Posterior vena cava (tissue), 2 donors: ENCODE measurements at regions not wholly inside any gene's neighbourhood (a gene's known extent, or its start where the extent isn't known, plus 50 kb on each side); places are given as distances from the start of the nearest gene placed in this dataset.
"Not testable (repeated sequence)": the region's sequence is repeated elsewhere in the genome, so short reads cannot be mapped to it uniquely, and the experiment has no call there.

Source experiments
- DNase-seq: peaks from one replicate; pipeline ENCODE4 v3.0.0-alpha.2; 2020; ENCODE audit warnings: low spot score
- intact Hi-C, 2 donors: fragments of 100-400 bp; cut with DNase I; formaldehyde crosslinking; loops; one replicate each; pipeline versions ENCODE4 v1.14.1 to v1.14.2; 2022 to 2023
- donor health status: DM: yes; HTN: yes; CAD: no.
- donor health status: DM: yes; HTN: yes; CAD: no.

GRCh38 chr3:145307272-145307671, 853.7 kb downstream of the PLOD2 start:
- no peak for DNase-seq
- intact Hi-C loops = no loop called here

GRCh38 chr3:145313751-145314150, 847.2 kb downstream of the PLOD2 start:
- intact Hi-C loops = no loop called here
- DNase-seq = no peak

DNA sequence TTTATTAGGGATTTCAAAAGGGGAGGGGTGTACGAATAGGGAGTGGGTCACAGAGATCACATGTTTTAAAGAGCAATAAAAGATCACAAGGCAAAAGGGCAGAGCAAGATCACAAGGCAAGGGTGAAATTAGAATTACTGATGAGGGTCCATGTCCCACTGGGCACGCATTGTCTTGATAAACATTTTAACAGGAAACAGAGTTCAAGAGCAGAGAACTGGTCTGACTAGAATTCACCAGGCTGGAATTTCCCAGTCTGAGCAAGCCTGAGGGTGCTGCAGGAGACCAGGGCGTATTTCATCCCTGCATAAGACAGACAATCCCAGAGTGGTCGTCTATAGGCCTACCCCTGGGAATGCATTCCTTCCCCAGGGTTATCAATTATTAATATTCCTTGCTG, 844.7 kb downstream of the PLOD2 start:
- intact Hi-C loops, DNase-seq: not testable (repeated sequence)

GRCh38 chr3:145326666-145327065, 834.3 kb downstream of the PLOD2 start:
- no peak for DNase-seq
- intact Hi-C loops = no loop called here

GRCh38 chr3:145333427-145333826, 827.6 kb downstream of the PLOD2 start:
- peak; percentile 78 for DNase-seq
- intact Hi-C loops = loop anchor here in 1 of 2 donors (5.0 kb wide), 1 partner anchor 1109 kb away; no protein-coding TSS in a partner anchor

DNA sequence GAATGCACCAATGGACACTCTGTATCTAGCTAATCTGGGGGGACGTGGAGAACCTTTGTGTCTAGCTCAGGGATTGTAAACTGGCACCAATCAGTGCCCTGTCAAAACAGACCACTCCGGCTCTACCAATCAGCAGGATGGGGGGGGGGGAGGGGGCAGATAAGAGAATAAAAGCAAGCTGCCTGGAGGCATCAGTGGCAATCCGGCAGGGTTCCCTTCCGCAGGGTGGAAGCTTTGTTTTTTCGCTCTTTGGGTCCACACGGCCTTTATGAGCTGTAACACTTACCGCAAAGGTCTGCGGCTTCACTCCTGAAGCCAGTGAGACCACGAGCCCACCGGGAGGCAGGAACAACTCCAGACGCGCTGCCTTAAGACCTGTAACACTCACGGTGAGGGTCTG, 827.1 kb downstream of the PLOD2 start:
- DNase-seq = no peak
- intact Hi-C loops = loop anchor here in 1 of 2 donors (5.0 kb wide), 1 partner anchor 1108 kb away; no protein-coding TSS in a partner anchor

- no peak for DNase-seq
- intact Hi-C loops = no loop called here
These were observed 805.8 kb downstream of the PLOD2 start for GRCh38 chr3:145355206-145355605.

DNA sequence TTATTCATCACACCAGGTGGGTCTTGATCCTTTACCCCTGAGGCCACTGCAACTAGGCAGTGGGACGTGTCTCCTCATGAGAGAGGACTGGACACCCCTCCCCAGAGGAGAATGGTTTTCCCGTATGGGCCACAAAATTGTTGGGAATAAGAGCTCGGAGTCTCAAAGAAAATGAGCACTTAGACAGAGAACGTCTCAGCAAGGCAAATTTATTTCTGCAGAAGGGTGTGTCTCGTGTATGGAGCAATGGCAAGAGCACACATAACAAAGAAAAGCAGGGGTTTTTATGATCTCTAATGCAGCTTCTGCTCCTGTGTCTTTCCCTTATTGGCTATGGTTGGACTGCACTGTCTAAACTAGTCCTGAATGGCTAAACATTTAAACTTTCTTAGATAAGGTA, 803.5 kb downstream of the PLOD2 start:
- intact Hi-C loops = no loop called here
- DNase-seq = no peak

DNA sequence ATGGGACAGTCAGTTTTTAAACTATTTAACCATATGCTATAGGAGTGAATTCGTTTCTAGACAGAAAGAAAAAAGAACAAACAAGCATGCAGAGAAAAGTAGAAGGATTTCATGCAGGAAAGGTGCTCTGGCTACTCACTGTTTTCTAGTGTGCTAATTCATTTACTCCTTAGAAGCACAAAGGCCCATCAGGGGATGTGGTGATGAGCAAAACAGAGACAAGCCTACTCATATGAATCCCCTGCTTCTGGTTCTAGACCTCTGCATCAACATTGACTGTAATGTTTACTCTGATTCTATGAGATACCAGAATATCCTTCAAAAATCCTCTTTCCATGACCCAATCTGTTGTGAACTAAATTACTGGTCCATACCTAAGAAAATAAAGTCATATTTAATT, 801.9 kb downstream of the PLOD2 start:
- DNase-seq = no peak
- intact Hi-C loops = no loop called here

GRCh38 chr3:145368748-145369147, 792.2 kb downstream of the PLOD2 start:
- intact Hi-C loops = no loop called here
- DNase-seq = no peak

DNA sequence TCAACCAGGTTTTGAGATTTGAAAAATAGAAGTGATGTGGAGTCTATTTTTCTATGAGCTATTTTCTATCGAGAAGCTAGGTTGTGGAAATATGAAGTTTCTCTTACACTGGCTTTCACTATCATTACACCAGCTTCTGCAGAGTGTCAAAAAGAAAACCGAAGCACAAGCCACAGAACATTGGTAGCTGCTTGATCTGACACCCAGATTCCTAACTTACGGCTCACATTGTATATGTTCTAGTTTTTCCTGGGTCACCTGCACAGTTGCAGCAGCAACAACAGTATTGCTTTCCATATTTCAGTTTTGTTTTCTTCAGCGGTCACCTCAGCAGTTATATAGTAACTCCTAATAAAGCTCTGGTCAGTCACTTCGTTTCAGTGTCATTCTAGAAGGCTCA, 790.1 kb downstream of the PLOD2 start:
- no peak for DNase-seq
- intact Hi-C loops = no loop called here

DNA sequence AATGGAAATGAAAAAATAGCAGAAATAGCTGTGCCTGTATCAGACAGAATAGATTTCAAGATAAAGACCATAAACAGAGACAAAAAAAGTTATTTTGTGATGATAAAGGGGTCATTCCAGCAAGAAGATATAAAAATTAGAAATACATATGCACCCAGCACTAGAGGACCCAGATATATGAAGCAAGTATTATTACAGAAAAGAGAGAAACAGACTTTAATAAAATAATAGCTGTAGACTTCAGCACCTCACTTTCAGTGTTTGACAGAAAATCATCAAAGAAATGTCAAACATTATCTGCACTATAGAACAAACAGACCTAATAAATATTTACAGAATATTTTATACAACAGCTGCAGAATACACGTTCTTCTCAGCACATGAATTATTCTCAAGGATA, 783.7 kb downstream of the PLOD2 start:
- intact Hi-C loops = no loop called here
- no peak for DNase-seq

DNA sequence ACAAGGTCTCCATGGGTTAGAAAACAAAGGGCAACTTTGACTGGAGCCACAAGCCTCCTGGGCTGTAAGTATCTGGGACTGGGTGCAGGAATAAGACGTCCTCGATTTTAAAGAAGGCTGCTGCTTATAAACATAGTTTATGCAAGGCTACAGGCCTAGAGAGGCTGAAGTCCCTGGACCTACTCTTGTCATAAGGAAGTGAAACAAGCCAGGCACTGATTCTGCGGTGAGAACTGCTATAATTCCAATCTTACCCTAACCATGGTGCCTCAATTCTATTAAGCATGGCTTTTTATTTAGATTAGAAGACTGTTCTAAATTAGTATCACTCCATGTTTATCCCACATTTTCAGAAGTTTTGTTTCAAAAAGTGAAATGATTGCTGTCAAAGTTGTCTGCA, 777.6 kb downstream of the PLOD2 start:
- no peak for DNase-seq
- intact Hi-C loops = no loop called here

DNA sequence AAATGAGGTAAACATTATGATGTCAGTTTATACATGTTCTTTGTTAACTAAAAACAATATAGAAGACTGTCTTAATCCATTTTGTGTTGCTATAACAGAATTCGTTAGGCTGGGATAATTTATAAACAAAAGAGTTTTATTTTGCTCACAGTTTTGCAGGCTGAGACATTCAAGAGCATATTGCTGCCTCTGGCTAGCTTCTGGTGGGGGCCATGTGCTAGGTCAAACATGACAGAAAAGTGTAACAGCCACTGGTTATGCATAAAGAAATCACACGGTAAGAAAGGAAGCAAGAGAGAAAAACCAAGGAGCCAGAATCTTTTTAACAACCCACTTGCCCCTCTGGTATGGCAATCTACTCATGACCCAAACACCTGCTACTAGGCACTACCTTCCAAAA, 776.7 kb downstream of the PLOD2 start:
- intact Hi-C loops = no loop called here
- DNase-seq = no peak

- intact Hi-C loops = no loop called here
- no peak for DNase-seq
These were observed 773.8 kb downstream of the PLOD2 start for GRCh38 chr3:145387211-145387610.

DNA sequence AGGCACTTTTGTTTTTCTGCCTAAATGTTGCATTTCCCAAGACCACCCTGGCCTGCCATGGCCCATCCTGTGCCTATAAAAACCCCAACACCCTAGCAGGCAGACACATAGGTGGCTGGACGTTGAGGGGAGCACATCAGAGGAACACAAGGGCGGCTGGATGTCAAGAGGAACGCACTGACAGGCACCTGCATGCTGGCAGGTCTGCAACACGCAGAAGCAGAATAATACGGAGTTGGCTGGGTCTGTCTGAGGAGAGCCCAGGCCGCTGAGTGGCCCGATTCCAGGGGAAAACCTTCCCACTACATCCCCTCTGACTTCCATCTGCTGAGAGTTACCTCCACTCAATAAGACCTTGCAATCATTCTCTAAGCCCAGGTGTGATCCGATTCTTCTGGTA, 765.6 kb downstream of the PLOD2 start:
- intact Hi-C loops = no loop called here
- DNase-seq = no peak

DNA sequence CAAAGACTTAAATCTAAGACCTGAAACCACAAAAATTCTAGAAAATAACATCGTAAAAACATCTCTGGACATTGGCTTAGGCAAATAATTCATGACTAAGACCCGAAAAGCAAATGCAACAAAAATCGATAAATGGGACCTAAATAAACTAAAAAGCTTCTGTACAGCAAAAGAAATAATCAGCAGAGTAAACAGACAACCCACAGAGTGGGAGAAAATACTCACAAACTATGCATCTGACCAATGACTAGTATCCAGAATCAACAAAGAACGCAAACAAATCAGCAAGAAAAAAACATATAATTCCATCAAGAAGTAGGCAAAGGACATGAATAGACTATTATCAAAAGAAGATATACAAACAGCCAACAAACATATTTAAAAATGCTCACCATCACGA, 749.4 kb downstream of the PLOD2 start:
- no peak for DNase-seq
- intact Hi-C loops = no loop called here

DNA sequence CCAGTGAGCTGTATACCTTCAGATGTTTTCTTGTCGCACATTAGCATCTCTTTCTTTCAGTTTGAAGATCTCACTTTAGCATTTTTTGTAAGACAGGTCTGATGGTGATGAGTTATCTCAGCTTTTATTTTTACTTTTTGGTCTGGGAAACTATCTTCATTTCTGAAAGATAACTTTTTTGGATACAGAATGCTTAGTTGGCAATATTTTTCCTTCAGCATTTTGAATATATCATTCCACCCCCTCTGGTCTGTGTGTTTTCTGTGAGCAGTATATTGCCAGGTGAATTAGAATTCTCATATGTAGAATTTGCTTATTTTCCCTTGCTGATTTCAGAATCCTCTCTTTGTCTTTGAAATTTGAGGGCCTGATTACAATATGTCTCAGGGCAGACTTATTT, 743.3 kb downstream of the PLOD2 start:
- DNase-seq = no peak
- intact Hi-C loops = no loop called here

- no peak for DNase-seq
- intact Hi-C loops = no loop called here
These were observed 738.4 kb downstream of the PLOD2 start for GRCh38 chr3:145422556-145422955.

GRCh38 chr3:145427355-145427754, 733.6 kb downstream of the PLOD2 start:
- intact Hi-C loops = no loop called here
- DNase-seq = no peak

DNA sequence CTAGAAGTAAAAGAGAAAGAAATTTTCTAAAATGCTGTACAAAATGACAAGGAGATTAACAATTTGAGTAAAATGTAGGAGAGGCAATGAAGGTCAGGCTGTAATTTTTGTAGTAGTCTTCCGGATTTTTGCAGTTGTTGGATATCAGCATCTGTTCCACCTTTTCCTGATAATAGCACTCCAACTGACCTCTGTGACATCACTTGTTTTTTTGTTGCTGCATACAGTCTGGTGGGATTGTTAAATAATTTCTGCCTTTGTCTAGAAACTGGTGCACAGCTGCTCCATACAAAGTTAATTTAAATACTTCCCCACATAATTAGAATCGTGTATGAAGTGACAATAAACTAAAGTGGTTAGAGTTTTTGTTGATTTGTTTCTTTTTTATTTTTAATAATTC, 731.4 kb downstream of the PLOD2 start:
- intact Hi-C loops = no loop called here
- DNase-seq = no peak

- intact Hi-C loops = no loop called here
- DNase-seq = no peak
These were observed 712.5 kb downstream of the PLOD2 start for GRCh38 chr3:145448436-145448835.
